Activated CD8-positive, alpha-beta T cell treated with anti-CD3 and anti-CD28 coated beads for 36 hours (primary cell): ENCODE measurements at regions not wholly inside any gene's neighbourhood (a gene's known extent, or its start where the extent isn't known, plus 50 kb on each side); places are given as distances from the start of the nearest gene placed in this dataset.

ENCODE experiments used
- ATAC-seq: fragments of 200-7000 bp; cut with Tn5 transposase; one replicate; pipeline ENCODE4 v1.10.0; 2021; ENCODE audit warnings: mild to moderate bottlenecking, moderate library complexity
- CTCF ChIA-PET: fragments of 350-600 bp; sonication (Branson Sonifier 250); formaldehyde crosslinking; loops from one replicate; lab custom pipeline; 2021; ENCODE audit warnings: antibody characterized with exemption; lab: Charles Lee
- POLR2A ChIA-PET: fragments of 350-600 bp; sonication (Branson Sonifier 250); formaldehyde crosslinking; loops from one replicate; lab custom pipeline; 2021; ENCODE audit warnings: antibody characterized with exemption; lab: Charles Lee
- DNase-seq: peaks from one replicate; pipeline ENCODE4 v3.0.0-alpha.2; 2020
- H3K27ac Mint-ChIP-seq: one replicate; pipeline ENCODE4 v1.8.0; 2021; ENCODE audit warnings: mild to moderate bottlenecking, mixed read lengths
- H3K27me3 Mint-ChIP-seq: one replicate; pipeline ENCODE4 v1.8.0; 2021; ENCODE audit warnings: mixed read lengths
- H3K36me3 Mint-ChIP-seq: one replicate; pipeline ENCODE4 v1.8.0; 2021; ENCODE audit warnings: low read depth, mixed read lengths
- H3K4me1 Mint-ChIP-seq: one replicate; pipeline ENCODE4 v1.8.0; 2021; ENCODE audit warnings: low read depth, mixed read lengths
- H3K4me3 Mint-ChIP-seq: one replicate; pipeline ENCODE4 v1.8.0; 2021; ENCODE audit warnings: mild to moderate bottlenecking, moderate library complexity, mixed read lengths
- H3K9me3 Mint-ChIP-seq: one replicate; pipeline ENCODE4 v1.8.0; 2021; ENCODE audit warnings: mixed read lengths
- CTCF ChIP-seq: fragments of 200-600 bp; IDR thresholded peaks from one replicate; pipeline ENCODE4 v1.8.0; 2022; ENCODE audit warnings: antibody characterized with exemption, mild to moderate bottlenecking
- intact Hi-C: fragments of 100-400 bp; cut with micrococcal nuclease; formaldehyde crosslinking; loops from one replicate; pipeline ENCODE4 v1.10.0; 2022

- H3K27me3 Mint-ChIP-seq, result peaks cover 14% of the 10 kb centered on the region
- H3K9me3 Mint-ChIP-seq, result no peaks in the 10 kb centered on the region
- TF ChIP-seq CTCF, result no peak
- no peak for DNase-seq
- no peak overlapping the region for H3K4me3 Mint-ChIP-seq
- ChIA-PET CTCF (no interaction called here), POLR2A (no interaction called here)
- no peaks in the 10 kb centered on the region for H3K36me3 Mint-ChIP-seq
- H3K4me1 Mint-ChIP-seq, result peaks cover 13% of the 10 kb centered on the region
- intact Hi-C loops, result no loop called here
- H3K27ac Mint-ChIP-seq, result no peak overlapping the region
- ATAC-seq, result no peak
Observed at GRCh38 chr22:47476231-47476630, 713.8 kb downstream of the TBC1D22A start.

- Mint-ChIP-seq H3K27ac (no peak overlapping the region), H3K27me3 (peaks cover 7% of the 10 kb centered on the region), H3K4me3 (no peak overlapping the region), H3K9me3 (no peaks in the 10 kb centered on the region), H3K4me1 (peaks cover 13% of the 10 kb centered on the region), H3K36me3 (no peaks in the 10 kb centered on the region)
- CTCF ChIA-PET, result no interaction called here
- POLR2A ChIA-PET, result no interaction called here
- no peak for ATAC-seq
- intact Hi-C loops, result no loop called here
- TF ChIP-seq CTCF, result no peak
- DNase-seq, result no peak
Observed at GRCh38 chr22:47474895-47475294, 712.4 kb downstream of the TBC1D22A start.

- Mint-ChIP-seq H3K4me1 (peaks cover 13% of the 10 kb centered on the region), H3K36me3 (no peaks in the 10 kb centered on the region), H3K4me3 (no peak overlapping the region), H3K27ac (no peak overlapping the region), H3K9me3 (no peaks in the 10 kb centered on the region), H3K27me3 (peaks cover 7% of the 10 kb centered on the region)
- DNase-seq (peak; percentile 10), ATAC-seq (no peak)
- ChIA-PET POLR2A (no interaction called here), CTCF (no interaction called here)
- intact Hi-C loops, result no loop called here
- TF ChIP-seq CTCF, result no peak
Observed at GRCh38 chr22:47474464-47474863, 712.0 kb downstream of the TBC1D22A start.

GRCh38 chr22:47472636-47473035, 710.2 kb downstream of the TBC1D22A start:
- H3K36me3 Mint-ChIP-seq, result no peaks in the 10 kb centered on the region
- H3K4me1 Mint-ChIP-seq, result peaks cover 13% of the 10 kb centered on the region
- H3K27me3 Mint-ChIP-seq, result peaks cover 4% of the 10 kb centered on the region
- intact Hi-C loops, result no loop called here
- ChIA-PET CTCF (interaction anchor here (0.6 kb wide), 1 partner anchor 33 kb away, joined by 3 read pairs; no protein-coding TSS in a partner anchor), POLR2A (no interaction called here)
- no peaks in the 10 kb centered on the region for H3K9me3 Mint-ChIP-seq
- H3K4me3 Mint-ChIP-seq, result no peak overlapping the region
- no peak for ATAC-seq
- H3K27ac Mint-ChIP-seq, result no peak overlapping the region
- no peak for DNase-seq
- TF ChIP-seq CTCF, result no peak

GRCh38 chr22:47471406-47471805, 709.0 kb downstream of the TBC1D22A start:
- no peak overlapping the region for H3K27ac Mint-ChIP-seq
- no peaks in the 10 kb centered on the region for H3K36me3 Mint-ChIP-seq
- POLR2A ChIA-PET, result no interaction called here
- no peak overlapping the region for H3K4me3 Mint-ChIP-seq
- peaks cover 4% of the 10 kb centered on the region for H3K9me3 Mint-ChIP-seq
- no peak for TF ChIP-seq CTCF
- intact Hi-C loops, result no loop called here
- no peak for DNase-seq
- CTCF ChIA-PET, result no interaction called here
- peaks cover 13% of the 10 kb centered on the region for H3K4me1 Mint-ChIP-seq
- H3K27me3 Mint-ChIP-seq, result peaks cover 4% of the 10 kb centered on the region
- no peak for ATAC-seq
